Ovary (tissue), 7 donors: ENCODE measurements at regions not wholly inside any gene's neighbourhood (a gene's known extent, or its start where the extent isn't known, plus 50 kb on each side); places are given as distances from the start of the nearest gene placed in this dataset.

Experiments
- DNase-seq, 5 donors: peaks; one replicate each; pipeline ENCODE4 v3.0.0-alpha.2; 2019 to 2020
- H3K27ac ChIP-seq, 2 donors: fragments of 200-600 bp; one replicate each; pipeline versions ENCODE4 v1.5.1 to v1.8.0; 2019 to 2022
- H3K27me3 ChIP-seq: fragments of 200-600 bp; one replicate; pipeline ENCODE4 v1.8.0; 2022
- H3K36me3 ChIP-seq: fragments of 200-600 bp; sonication (generic); one replicate; pipeline ENCODE4 v1.5.1; 2019
- H3K4me1 ChIP-seq: one replicate; pipeline ENCODE4 v1.8.1; 2013; ENCODE audit warnings: mild to moderate bottlenecking, moderate library complexity; ENCODE audit not compliant: insufficient read depth
- H3K4me3 ChIP-seq: fragments of 200-600 bp; sonication (generic); one replicate; pipeline ENCODE4 v1.5.1; 2017
- H3K9me3 ChIP-seq, 2 donors: fragments of 200-600 bp in 1 of 2; sonication (generic) in 1 of 2; one replicate each; pipeline versions ENCODE4 v1.5.1 to v1.8.1; 2013 to 2019; ENCODE audit warnings: mild to moderate bottlenecking in 1 of 2, moderate library complexity in 1 of 2
- EP300 ChIP-seq: sonication (generic); formaldehyde crosslinking; IDR thresholded peaks from one replicate; pipeline ENCODE4 v1.6.1; 2017; ENCODE audit warnings: antibody characterized with exemption
- POLR2A ChIP-seq: fragments of 450-650 bp; IDR thresholded peaks from one replicate; pipeline ENCODE4 v1.6.1; 2017; ENCODE audit warnings: antibody characterized with exemption, mild to moderate bottlenecking, moderate library complexity
- WGBS, 3 donors: extraction: QIAGEN DNeasy Blood & Tissue Kit in 1 of 3; methylation state at CpG; one replicate each; pipeline versions ENCODE4 v1.1.5 to v1.1.7; 2013 to 2017; 5-methylcytosine and 5-hydroxymethylcytosine counted together
- intact Hi-C, 4 donors: fragments of 100-400 bp; cut with DNase I; formaldehyde crosslinking; loops; one replicate each; pipeline versions ENCODE4 v1.11.0 to v1.15.1; 2022 to 2023
- TF ChIP-seq, protein P1 (sequence below), 3 donors: fragments of 450-650 bp in 2 of 3; fragments of 200-600 bp in 1 of 3; IDR thresholded peaks; one replicate each; pipeline versions ENCODE4 v1.5.1 to v1.8.0; 2016 to 2022; ENCODE audit warnings: antibody characterized with exemption in 3 of 3, mild to moderate bottlenecking in 1 of 3
- donor health status: DM: no; HTN: no; CAD: no; lungs with moderate emphysema.
- donor health status: DM: no; HTN: no; CAD: no.
- donor health status: Bipolar disorder and iron deficiency.
- donor health status: DM: no; HTN: no; CAD: no.
- donor health status: DM: yes; HTN: yes; CAD: no.

DNA sequence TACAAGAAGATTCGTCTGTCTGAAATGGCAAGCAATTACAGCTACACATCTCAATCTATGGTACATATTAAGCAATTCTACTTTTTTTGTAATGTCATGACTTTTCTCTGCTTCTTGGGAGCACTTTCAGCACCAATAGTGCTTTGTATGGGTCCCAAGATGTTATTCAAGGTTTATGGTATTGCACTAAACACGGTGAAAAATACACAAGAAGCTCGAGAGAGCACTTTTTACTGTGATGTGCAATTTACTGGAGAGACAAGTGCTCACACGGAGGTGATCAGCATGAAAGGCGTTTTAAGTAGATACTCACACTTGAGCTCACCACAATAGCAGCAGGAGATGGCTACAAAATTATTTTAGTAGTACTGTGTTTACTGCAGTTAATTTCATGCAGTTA is 783.6 kb downstream of the CBLN2 start:
- Histone ChIP-seq H3K36me3 (no peaks in the 10 kb centered on the region), H3K27ac (no peak overlapping the region), H3K4me3 (no peak overlapping the region), H3K27me3 (no peaks in the 10 kb centered on the region), H3K9me3 (no peaks in the 10 kb centered on the region), H3K4me1 (no peaks in the 10 kb centered on the region)
- DNase-seq, result no peak
- 71 to 81% (median 81%) methylated on average over 5 of the region's 5 CpGs for WGBS, 3 donors
- TF ChIP-seq POLR2A (no peak), EP300 (no peak)
- TF ChIP-seq, protein P1, sequence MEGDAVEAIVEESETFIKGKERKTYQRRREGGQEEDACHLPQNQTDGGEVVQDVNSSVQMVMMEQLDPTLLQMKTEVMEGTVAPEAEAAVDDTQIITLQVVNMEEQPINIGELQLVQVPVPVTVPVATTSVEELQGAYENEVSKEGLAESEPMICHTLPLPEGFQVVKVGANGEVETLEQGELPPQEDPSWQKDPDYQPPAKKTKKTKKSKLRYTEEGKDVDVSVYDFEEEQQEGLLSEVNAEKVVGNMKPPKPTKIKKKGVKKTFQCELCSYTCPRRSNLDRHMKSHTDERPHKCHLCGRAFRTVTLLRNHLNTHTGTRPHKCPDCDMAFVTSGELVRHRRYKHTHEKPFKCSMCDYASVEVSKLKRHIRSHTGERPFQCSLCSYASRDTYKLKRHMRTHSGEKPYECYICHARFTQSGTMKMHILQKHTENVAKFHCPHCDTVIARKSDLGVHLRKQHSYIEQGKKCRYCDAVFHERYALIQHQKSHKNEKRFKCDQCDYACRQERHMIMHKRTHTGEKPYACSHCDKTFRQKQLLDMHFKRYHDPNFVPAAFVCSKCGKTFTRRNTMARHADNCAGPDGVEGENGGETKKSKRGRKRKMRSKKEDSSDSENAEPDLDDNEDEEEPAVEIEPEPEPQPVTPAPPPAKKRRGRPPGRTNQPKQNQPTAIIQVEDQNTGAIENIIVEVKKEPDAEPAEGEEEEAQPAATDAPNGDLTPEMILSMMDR (IDR thresholded peaks at IDR 0.05), result no peak
- intact Hi-C loops, result no loop called here

DNA sequence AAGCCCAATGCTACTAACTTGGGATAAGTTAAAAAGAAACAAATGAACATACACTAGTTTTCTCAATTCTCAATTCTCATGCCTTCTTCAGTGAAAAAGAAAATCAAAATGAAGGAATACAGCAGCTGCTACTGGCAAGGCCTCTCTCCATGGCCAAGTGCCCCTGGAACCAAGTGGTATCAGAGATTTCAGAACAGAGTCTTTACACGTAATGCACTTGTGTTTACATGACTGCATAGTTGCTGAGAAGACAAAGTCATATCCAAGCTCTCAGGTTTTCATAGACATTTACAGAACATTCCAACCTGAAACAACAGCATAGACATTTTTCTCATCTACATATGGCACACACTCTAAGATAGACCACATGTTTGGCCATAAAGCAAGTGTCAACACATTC is 789.9 kb downstream of the CBLN2 start:
- Histone ChIP-seq H3K9me3 (no peaks in the 10 kb centered on the region), H3K27ac (no peak overlapping the region), H3K4me3 (no peak overlapping the region), H3K36me3 (no peaks in the 10 kb centered on the region), H3K4me1 (no peaks in the 10 kb centered on the region), H3K27me3 (no peaks in the 10 kb centered on the region)
- TF ChIP-seq POLR2A (no peak), EP300 (no peak)
- TF ChIP-seq, protein P1 (IDR thresholded peaks at IDR 0.05), result no peak
- no peak for DNase-seq
- 58 to 92% (median 70%) methylated on average over 1 of the region's 1 CpG for WGBS, 3 donors
- intact Hi-C loops, result no loop called here

DNA sequence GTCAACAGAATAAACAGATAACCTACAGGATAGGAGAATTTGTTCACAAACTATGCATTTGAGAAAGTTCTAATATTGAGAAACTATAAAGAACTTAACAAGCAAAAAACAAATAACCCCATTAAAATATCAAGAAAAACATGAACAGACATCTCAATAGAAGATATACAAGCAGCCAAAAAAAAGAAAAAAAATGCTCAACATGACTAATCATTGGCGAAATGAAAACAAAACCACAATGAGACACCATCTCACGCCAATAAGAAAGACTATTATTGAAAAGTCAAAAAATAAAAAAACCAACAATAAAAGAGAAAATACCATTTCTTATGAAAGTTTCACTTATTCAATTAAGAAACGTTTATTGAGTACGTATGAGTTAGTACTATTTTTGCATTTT is 800.5 kb downstream of the CBLN2 start:
- TF ChIP-seq POLR2A (no peak), EP300 (no peak)
- TF ChIP-seq, protein P1 (IDR thresholded peaks at IDR 0.05), result no peak
- Histone ChIP-seq H3K4me3 (no peak overlapping the region), H3K27ac (no peak overlapping the region), H3K27me3 (no peaks in the 10 kb centered on the region), H3K4me1 (no peaks in the 10 kb centered on the region), H3K36me3 (no peaks in the 10 kb centered on the region), H3K9me3 (no peaks in the 10 kb centered on the region)
- WGBS, 3 donors, result 85 to 91% (median 87%) methylated on average over 4 of the region's 4 CpGs
- DNase-seq, result no peak
- intact Hi-C loops, result no loop called here

DNA sequence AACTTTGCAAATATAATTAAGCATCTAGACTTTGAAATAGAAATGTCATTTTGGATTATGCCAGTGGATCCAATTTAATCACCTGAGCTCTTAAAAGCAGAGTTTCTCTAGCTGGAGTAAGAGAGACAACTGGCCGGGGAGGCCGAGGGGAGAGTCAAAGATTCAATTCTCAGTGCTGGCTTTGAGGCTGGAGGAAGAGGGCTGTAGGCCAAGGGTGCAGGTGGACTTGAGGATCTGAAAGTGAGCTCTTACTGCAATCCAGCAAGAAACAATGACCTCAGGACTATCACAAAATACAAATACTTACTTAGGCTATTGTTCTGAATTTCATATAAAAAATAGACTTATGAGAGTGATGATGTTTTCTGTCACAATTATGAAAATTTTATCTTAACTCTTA is 814.5 kb downstream of the CBLN2 start:
- no peak overlapping the region for H3K27ac ChIP-seq
- 79 to 92% (median 86%) methylated on average over 2 of the region's 2 CpGs for WGBS, 3 donors
- no peaks in the 10 kb centered on the region for H3K9me3 ChIP-seq
- no peaks in the 10 kb centered on the region for H3K36me3 ChIP-seq
- no peaks in the 10 kb centered on the region for H3K27me3 ChIP-seq
- intact Hi-C loops, result no loop called here
- H3K4me3 ChIP-seq, result no peak overlapping the region
- TF ChIP-seq POLR2A (no peak), EP300 (no peak)
- TF ChIP-seq, protein P1 (IDR thresholded peaks at IDR 0.05), result no peak
- no peaks in the 10 kb centered on the region for H3K4me1 ChIP-seq
- DNase-seq, result no peak

DNA sequence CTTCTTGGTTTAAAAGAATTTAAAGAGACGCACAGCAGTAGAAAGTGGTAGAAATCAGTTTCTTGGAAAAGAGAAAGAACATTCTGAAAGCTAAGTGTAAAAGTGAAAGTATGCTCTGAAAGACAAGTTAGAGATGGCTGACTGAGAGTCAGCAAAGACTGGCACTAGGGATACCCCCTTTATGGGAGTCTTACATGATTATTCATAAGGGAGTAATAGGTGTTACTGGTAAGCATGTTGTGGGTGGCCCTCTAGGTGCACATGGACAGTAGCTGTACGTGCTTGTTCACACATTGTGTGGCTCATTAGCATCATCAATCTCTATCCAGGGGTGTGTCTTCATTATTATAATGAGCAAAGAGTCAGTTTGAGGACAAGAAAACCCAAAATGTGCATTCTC is 816.2 kb downstream of the CBLN2 start:
- 39 to 91% (median 77%) methylated on average over 2 of the region's 2 CpGs for WGBS, 3 donors

More for the DNA sequence above, 816.2 kb downstream of the CBLN2 start:
- Histone ChIP-seq H3K9me3 (no peaks in the 10 kb centered on the region), H3K4me3 (no peak overlapping the region), H3K27me3 (no peaks in the 10 kb centered on the region), H3K4me1 (no peaks in the 10 kb centered on the region), H3K36me3 (no peaks in the 10 kb centered on the region), H3K27ac (no peak overlapping the region)
- TF ChIP-seq, protein P1 (IDR thresholded peaks at IDR 0.05), result no peak
- TF ChIP-seq POLR2A, result no peak
- no peak for DNase-seq
- intact Hi-C loops, result no loop called here
